Glutamatergic neuron (in vitro differentiated cells): ENCODE measurements at regions not wholly inside any gene's neighbourhood (a gene's known extent, or its start where the extent isn't known, plus 50 kb on each side); places are given as distances from the start of the nearest gene placed in this dataset.
A peak's percentile ranks its signal among the peaks of the same experiment; 100 is the strongest.

Experiments
- DNase-seq: peaks from one replicate; pipeline ENCODE4 v3.0.0; 2022
- H3K27ac Mint-ChIP-seq: one replicate; pipeline ENCODE4 v1.8.0; 2020; ENCODE audit warnings: mild to moderate bottlenecking, mixed read lengths, inconsistent platforms; ENCODE audit not compliant: unreplicated experiment
- H3K27me3 Mint-ChIP-seq: one replicate; pipeline ENCODE4 v1.8.0; 2020; ENCODE audit warnings: mild to moderate bottlenecking, moderate library complexity, mixed read lengths, inconsistent platforms; ENCODE audit not compliant: unreplicated experiment
- H3K36me3 Mint-ChIP-seq: one replicate; pipeline ENCODE4 v1.8.0; 2020; ENCODE audit warnings: mild to moderate bottlenecking, mixed read lengths, inconsistent platforms; ENCODE audit not compliant: unreplicated experiment
- H3K4me1 Mint-ChIP-seq: one replicate; pipeline ENCODE4 v1.8.0; 2020; ENCODE audit warnings: mild to moderate bottlenecking, low read depth, mixed read lengths, inconsistent platforms; ENCODE audit not compliant: unreplicated experiment
- H3K4me3 Mint-ChIP-seq: one replicate; pipeline ENCODE4 v1.8.0; 2020; ENCODE audit warnings: mild to moderate bottlenecking, mixed read lengths, inconsistent platforms; ENCODE audit not compliant: unreplicated experiment
- H3K9me3 Mint-ChIP-seq: one replicate; pipeline ENCODE4 v1.8.0; 2020; ENCODE audit warnings: mild to moderate bottlenecking, moderate library complexity, mixed read lengths, inconsistent platforms; ENCODE audit not compliant: unreplicated experiment
- CTCF ChIP-seq: fragments of 200-600 bp; sonication (generic); IDR thresholded peaks from one replicate; pipeline ENCODE4 v1.5.0; 2021; ENCODE audit not compliant: partially characterized antibody, unreplicated experiment

GRCh38 chr4:180567080-180567479, 1676.1 kb upstream of the TENM3 start:
- peaks cover 3% of the 10 kb centered on the region for H3K4me1 Mint-ChIP-seq
- no peak for TF ChIP-seq CTCF
- no peak overlapping the region for H3K27ac Mint-ChIP-seq
- H3K4me3 Mint-ChIP-seq: no peak overlapping the region
- H3K27me3 Mint-ChIP-seq: no peaks in the 10 kb centered on the region
- H3K36me3 Mint-ChIP-seq: no peaks in the 10 kb centered on the region
- DNase-seq: no peak
- no peaks in the 10 kb centered on the region for H3K9me3 Mint-ChIP-seq

- no peak for DNase-seq
- no peak for TF ChIP-seq CTCF
- no peak overlapping the region for H3K27ac Mint-ChIP-seq
- H3K4me3 Mint-ChIP-seq: no peak overlapping the region
- peaks cover 2% of the 10 kb centered on the region for H3K4me1 Mint-ChIP-seq
- no peaks in the 10 kb centered on the region for H3K36me3 Mint-ChIP-seq
- no peaks in the 10 kb centered on the region for H3K9me3 Mint-ChIP-seq
- H3K27me3 Mint-ChIP-seq: no peaks in the 10 kb centered on the region
These were observed 1671.6 kb upstream of the TENM3 start for GRCh38 chr4:180571516-180572055.

- Mint-ChIP-seq H3K27me3 (no peaks in the 10 kb centered on the region), H3K4me1 (peaks cover 23% of the 10 kb centered on the region), H3K27ac (no peak overlapping the region), H3K9me3 (no peaks in the 10 kb centered on the region), H3K4me3 (peak overlapping the region; percentile 69), H3K36me3 (no peaks in the 10 kb centered on the region)
- no peak for TF ChIP-seq CTCF
- no peak for DNase-seq
These were observed 1665.0 kb upstream of the TENM3 start for GRCh38 chr4:180578175-180578574.

- Mint-ChIP-seq H3K4me3 (no peak overlapping the region), H3K36me3 (no peaks in the 10 kb centered on the region), H3K9me3 (no peaks in the 10 kb centered on the region), H3K27me3 (no peaks in the 10 kb centered on the region), H3K4me1 (peaks cover 23% of the 10 kb centered on the region), H3K27ac (peak overlapping the region; percentile 24)
- no peak for DNase-seq
- no peak for TF ChIP-seq CTCF
These were observed 1662.1 kb upstream of the TENM3 start for GRCh38 chr4:180581061-180581460.

GRCh38 chr4:180587379-180587778, 1655.8 kb upstream of the TENM3 start:
- no peaks in the 10 kb centered on the region for H3K9me3 Mint-ChIP-seq
- H3K4me3 Mint-ChIP-seq: no peak overlapping the region
- no peaks in the 10 kb centered on the region for H3K36me3 Mint-ChIP-seq
- no peak for DNase-seq
- H3K27ac Mint-ChIP-seq: no peak overlapping the region
- H3K27me3 Mint-ChIP-seq: no peaks in the 10 kb centered on the region
- TF ChIP-seq CTCF: no peak
- no peaks in the 10 kb centered on the region for H3K4me1 Mint-ChIP-seq
